ENCODE measurements at regions not wholly inside any gene's neighbourhood (a gene's known extent, or its start where the extent isn't known, plus 50 kb on each side); places are given as distances from the start of the nearest gene placed in this dataset.

GRCh38 chr4:71189471-71189870, 149.3 kb upstream of the SLC4A4 start:
- DNase-seq (no peak), ATAC-seq (no peak)
- Histone ChIP-seq H3K27me3 (peaks cover 0 to 53% (median 11%) of the 10 kb centered on the region in 7 donors), H3K4me3 (no peak overlapping the region), H3K36me3 (no peaks in the 10 kb centered on the region), H3K4me1 (peaks cover 0 to 31% (median 23%) of the 10 kb centered on the region in 9 donors), H3K27ac (peak overlapping the region in 4 of 10 donors; percentile 3 to 89 (median 56)), H3K9me3 (no peaks in the 10 kb centered on the region)
- WGBS, 2 donors: 63 to 72% methylated on average over 6 of the region's 6 CpGs
- peak in 3 of 9 donors; percentile 13 to 27 (median 18) for TF ChIP-seq CTCF (IDR thresholded peaks at IDR 0.05)
- intact Hi-C loops (cut with DNase I): loop anchor here in 7 of 10 donors (5.0 to 10.0 kb wide), 9 partner anchors 38 to 525 kb away; no protein-coding TSS in a partner anchor

DNA sequence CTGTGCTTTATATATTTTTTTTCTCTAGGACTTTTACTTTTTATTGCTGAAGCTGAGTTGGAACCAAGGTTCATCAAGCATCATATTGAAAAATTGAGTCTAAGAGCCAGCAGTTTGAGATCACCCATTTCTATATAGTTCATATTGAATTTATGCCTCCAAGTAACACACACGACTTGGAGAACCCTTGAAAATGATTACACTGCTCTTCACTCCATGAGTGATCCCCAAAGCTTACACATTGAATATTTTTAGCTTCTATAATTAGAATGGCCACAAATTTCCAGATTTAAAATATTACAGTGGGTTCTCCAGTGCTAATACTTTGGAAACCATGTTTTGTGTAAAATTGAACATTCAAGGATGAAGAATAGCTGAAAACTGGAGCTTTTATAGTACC, 144.4 kb upstream of the SLC4A4 start:
- H3K36me3 ChIP-seq: no peaks in the 10 kb centered on the region
- ATAC-seq (no peak), DNase-seq (no peak)
- no peaks in the 10 kb centered on the region for H3K9me3 ChIP-seq
- no peak overlapping the region for H3K27ac ChIP-seq
- H3K27me3 ChIP-seq: peaks cover 0 to 5% (median 0%) of the 10 kb centered on the region in 7 donors
- WGBS, 2 donors: 81 to 87% methylated on average over 1 of the region's 1 CpG
- intact Hi-C loops (cut with DNase I): no loop called here
- TF ChIP-seq CTCF (IDR thresholded peaks at IDR 0.05): no peak
- H3K4me1 ChIP-seq: peaks cover 0 to 12% (median 1%) of the 10 kb centered on the region in 9 donors
- no peak overlapping the region for H3K4me3 ChIP-seq

GRCh38 chr4:71195924-71196323, 142.9 kb upstream of the SLC4A4 start:
- H3K9me3 ChIP-seq: no peaks in the 10 kb centered on the region
- no peaks in the 10 kb centered on the region for H3K36me3 ChIP-seq
- WGBS, 2 donors: 36 to 43% methylated on average over 4 of the region's 4 CpGs
- ATAC-seq (peak in 1 of 8 donors; percentile 42), DNase-seq (no peak)
- no peak for TF ChIP-seq CTCF (IDR thresholded peaks at IDR 0.05)
- peaks cover 0 to 7% (median 0%) of the 10 kb centered on the region in 9 donors for H3K4me1 ChIP-seq
- H3K27me3 ChIP-seq: no peaks in the 10 kb centered on the region
- intact Hi-C loops (cut with DNase I): no loop called here
- H3K4me3 ChIP-seq: no peak overlapping the region
- no peak overlapping the region for H3K27ac ChIP-seq

GRCh38 chr4:71198958-71199357, 139.9 kb upstream of the SLC4A4 start:
- Histone ChIP-seq H3K9me3 (no peaks in the 10 kb centered on the region), H3K27me3 (no peaks in the 10 kb centered on the region), H3K27ac (no peak overlapping the region), H3K4me3 (no peak overlapping the region), H3K36me3 (no peaks in the 10 kb centered on the region), H3K4me1 (peaks cover 0 to 18% (median 3%) of the 10 kb centered on the region in 9 donors)
- ATAC-seq (no peak), DNase-seq (no peak)
- WGBS, 2 donors: 52 to 67% methylated on average over 2 of the region's 2 CpGs
- TF ChIP-seq CTCF (IDR thresholded peaks at IDR 0.05): no peak
- intact Hi-C loops (cut with DNase I): no loop called here
